Glutamatergic neuron (in vitro differentiated cells): ENCODE measurements at regions not wholly inside any gene's neighbourhood (a gene's known extent, or its start where the extent isn't known, plus 50 kb on each side); places are given as distances from the start of the nearest gene placed in this dataset.

Source experiments
- DNase-seq: peaks from one replicate; pipeline ENCODE4 v3.0.0; 2022
- H3K27ac Mint-ChIP-seq: one replicate; pipeline ENCODE4 v1.8.0; 2020; ENCODE audit warnings: mild to moderate bottlenecking, mixed read lengths, inconsistent platforms; ENCODE audit not compliant: unreplicated experiment
- H3K27me3 Mint-ChIP-seq: one replicate; pipeline ENCODE4 v1.8.0; 2020; ENCODE audit warnings: mild to moderate bottlenecking, moderate library complexity, mixed read lengths, inconsistent platforms; ENCODE audit not compliant: unreplicated experiment
- H3K36me3 Mint-ChIP-seq: one replicate; pipeline ENCODE4 v1.8.0; 2020; ENCODE audit warnings: mild to moderate bottlenecking, mixed read lengths, inconsistent platforms; ENCODE audit not compliant: unreplicated experiment
- H3K4me1 Mint-ChIP-seq: one replicate; pipeline ENCODE4 v1.8.0; 2020; ENCODE audit warnings: mild to moderate bottlenecking, low read depth, mixed read lengths, inconsistent platforms; ENCODE audit not compliant: unreplicated experiment
- H3K4me3 Mint-ChIP-seq: one replicate; pipeline ENCODE4 v1.8.0; 2020; ENCODE audit warnings: mild to moderate bottlenecking, mixed read lengths, inconsistent platforms; ENCODE audit not compliant: unreplicated experiment
- H3K9me3 Mint-ChIP-seq: one replicate; pipeline ENCODE4 v1.8.0; 2020; ENCODE audit warnings: mild to moderate bottlenecking, moderate library complexity, mixed read lengths, inconsistent platforms; ENCODE audit not compliant: unreplicated experiment
- TF ChIP-seq, protein P1 (sequence below): fragments of 200-600 bp; sonication (generic); IDR thresholded peaks from one replicate; pipeline ENCODE4 v1.5.0; 2021; ENCODE audit not compliant: partially characterized antibody, unreplicated experiment

DNA sequence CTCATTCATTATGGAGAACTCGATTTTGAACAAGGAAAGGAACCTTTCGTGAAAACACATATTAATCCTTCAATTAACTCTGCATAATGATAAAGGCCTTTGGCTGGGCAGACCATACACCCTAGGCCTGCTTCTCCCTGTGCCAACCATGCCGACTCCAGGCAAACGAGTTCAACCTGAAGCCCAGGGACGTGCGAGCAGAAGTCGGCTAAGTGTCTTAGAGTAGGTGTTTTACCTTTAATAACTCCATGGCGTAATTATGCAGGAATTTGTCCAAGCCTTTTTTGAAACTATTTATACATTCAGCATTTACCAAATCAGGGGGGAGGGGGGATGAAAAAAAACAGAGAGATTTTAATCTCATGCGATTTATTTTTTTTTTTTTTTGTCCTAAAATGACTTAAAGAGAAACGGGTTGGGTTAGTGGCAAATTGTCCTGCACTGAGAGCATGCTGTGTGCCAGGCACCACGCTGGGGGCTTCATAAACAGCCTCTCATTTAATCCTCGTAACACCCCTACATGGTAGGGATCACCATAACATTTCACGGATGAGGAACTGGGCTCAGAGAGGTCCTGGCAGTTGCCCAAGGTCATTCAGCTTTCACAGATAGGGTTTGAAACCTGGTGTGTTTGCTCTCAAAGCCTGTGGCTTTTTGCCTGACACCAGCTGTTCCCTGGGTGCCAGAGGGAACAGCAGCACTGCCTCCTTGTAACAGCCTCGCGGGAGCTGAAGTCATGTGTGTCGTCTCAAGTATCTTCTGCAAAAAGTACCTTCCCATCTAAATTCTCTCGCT, 423.9 kb downstream of the MN1 start:
- Mint-ChIP-seq H3K27me3 (peaks cover 11% of the 10 kb centered on the region), H3K9me3 (peaks cover 11% of the 10 kb centered on the region), H3K4me3 (no peak overlapping the region), H3K4me1 (peaks cover 7% of the 10 kb centered on the region), H3K27ac (no peak overlapping the region), H3K36me3 (peaks cover 10% of the 10 kb centered on the region)
- TF ChIP-seq, protein P1, sequence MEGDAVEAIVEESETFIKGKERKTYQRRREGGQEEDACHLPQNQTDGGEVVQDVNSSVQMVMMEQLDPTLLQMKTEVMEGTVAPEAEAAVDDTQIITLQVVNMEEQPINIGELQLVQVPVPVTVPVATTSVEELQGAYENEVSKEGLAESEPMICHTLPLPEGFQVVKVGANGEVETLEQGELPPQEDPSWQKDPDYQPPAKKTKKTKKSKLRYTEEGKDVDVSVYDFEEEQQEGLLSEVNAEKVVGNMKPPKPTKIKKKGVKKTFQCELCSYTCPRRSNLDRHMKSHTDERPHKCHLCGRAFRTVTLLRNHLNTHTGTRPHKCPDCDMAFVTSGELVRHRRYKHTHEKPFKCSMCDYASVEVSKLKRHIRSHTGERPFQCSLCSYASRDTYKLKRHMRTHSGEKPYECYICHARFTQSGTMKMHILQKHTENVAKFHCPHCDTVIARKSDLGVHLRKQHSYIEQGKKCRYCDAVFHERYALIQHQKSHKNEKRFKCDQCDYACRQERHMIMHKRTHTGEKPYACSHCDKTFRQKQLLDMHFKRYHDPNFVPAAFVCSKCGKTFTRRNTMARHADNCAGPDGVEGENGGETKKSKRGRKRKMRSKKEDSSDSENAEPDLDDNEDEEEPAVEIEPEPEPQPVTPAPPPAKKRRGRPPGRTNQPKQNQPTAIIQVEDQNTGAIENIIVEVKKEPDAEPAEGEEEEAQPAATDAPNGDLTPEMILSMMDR = no peak
- DNase-seq = peak; percentile 40

DNA sequence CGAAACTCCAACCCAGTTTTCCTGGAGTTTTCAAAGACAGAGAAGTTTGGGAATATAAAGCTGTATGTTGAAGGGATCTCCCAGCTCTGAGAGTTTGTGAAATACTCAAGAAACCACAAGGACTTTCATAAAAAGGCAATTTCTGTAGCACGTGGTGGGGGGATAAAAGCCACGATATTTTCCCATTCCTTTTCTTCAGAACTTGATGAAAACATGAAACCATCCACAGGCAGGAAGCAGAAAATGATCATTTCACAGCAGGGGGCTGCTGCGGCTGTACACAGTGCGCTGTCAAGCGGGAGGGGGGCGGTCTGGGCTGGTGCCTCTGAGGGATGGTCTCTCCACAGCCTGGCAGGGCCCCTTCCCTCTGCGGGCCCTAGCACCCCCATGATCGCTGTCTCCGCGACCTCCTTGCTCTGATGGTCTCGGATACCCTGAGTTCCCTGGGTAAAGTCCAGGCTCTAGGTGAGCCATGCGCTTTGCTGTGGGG, 423.2 kb downstream of the MN1 start:
- Mint-ChIP-seq H3K4me1 (peaks cover 6% of the 10 kb centered on the region), H3K9me3 (peaks cover 11% of the 10 kb centered on the region), H3K4me3 (no peak overlapping the region), H3K36me3 (peaks cover 10% of the 10 kb centered on the region), H3K27ac (no peak overlapping the region), H3K27me3 (peaks cover 11% of the 10 kb centered on the region)
- TF ChIP-seq, protein P1 = no peak
- DNase-seq = no peak

DNA sequence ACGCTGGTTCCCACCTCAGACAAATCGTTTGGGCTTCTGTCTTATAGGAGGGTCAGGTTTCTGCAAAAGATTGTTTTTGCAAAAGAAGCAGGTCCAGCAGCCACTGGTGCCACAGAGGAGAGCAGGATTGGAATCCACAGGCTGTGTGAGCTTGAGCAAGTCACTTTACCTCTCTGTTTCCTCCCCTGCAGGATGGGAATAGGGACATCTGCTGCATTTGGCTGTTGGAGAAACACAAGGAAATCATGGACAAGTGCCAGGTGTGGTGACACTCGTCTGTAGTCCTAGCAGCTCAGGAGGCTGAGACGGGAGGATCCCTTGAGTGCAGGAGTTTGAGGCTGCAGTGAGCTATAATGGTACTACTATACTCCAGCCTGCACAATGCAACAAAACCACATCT, 422.6 kb downstream of the MN1 start:
- DNase-seq = no peak
- H3K4me1 Mint-ChIP-seq = peaks cover 6% of the 10 kb centered on the region

DNA sequence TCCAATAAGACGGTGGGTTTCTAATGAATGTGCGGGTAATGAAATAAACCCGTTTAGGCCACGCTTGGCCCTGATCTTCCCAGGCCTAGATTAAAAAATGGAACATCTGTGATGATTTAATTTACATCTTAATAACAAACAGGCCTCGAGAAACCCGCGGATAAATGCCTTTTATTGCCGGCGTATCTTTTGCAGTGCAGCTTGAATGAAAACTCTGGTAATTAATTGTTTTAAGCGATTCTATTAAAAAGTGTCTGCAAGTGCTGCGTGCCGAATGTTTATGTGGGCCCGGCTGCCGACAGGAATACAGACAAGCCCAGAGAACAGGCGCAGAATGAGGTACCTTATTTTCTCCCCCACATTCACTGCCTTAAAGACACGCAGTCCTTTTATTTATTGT, 420.7 kb downstream of the MN1 start:
- Mint-ChIP-seq H3K27me3 (peaks cover 14% of the 10 kb centered on the region), H3K9me3 (peaks cover 9% of the 10 kb centered on the region), H3K4me3 (no peak overlapping the region), H3K36me3 (peaks cover 3% of the 10 kb centered on the region), H3K4me1 (peaks cover 6% of the 10 kb centered on the region), H3K27ac (no peak overlapping the region)
- TF ChIP-seq, protein P1 = no peak
- no peak for DNase-seq

More for the DNA sequence above, 422.6 kb downstream of the MN1 start:
- TF ChIP-seq, protein P1 = no peak
- peaks cover 10% of the 10 kb centered on the region for H3K36me3 Mint-ChIP-seq
- H3K27me3 Mint-ChIP-seq = peaks cover 11% of the 10 kb centered on the region
- H3K27ac Mint-ChIP-seq = no peak overlapping the region
- no peak overlapping the region for H3K4me3 Mint-ChIP-seq
- H3K9me3 Mint-ChIP-seq = peaks cover 11% of the 10 kb centered on the region

DNA sequence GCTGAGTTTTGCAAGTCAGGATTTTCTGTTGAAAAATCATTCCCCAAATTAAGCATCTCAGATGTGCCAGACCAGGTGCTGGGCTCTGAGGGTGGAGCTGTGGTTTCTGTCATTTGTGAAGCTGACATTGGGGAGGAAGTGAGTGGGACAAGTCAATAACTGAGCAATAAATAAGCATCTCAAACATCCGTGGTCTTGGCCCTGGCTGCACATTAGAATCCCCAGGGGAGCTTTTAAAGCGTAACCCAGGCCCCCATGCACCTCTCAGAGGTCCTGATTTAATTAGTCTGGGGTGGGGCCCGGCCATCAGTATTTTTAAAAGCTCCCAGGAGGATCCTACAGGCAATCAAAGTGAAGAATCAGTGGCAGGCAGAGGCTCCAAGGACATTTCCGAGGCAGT, 420.0 kb downstream of the MN1 start:
- Mint-ChIP-seq H3K4me1 (peaks cover 6% of the 10 kb centered on the region), H3K9me3 (peaks cover 7% of the 10 kb centered on the region)

More for the DNA sequence above, 420.0 kb downstream of the MN1 start:
- TF ChIP-seq, protein P1 = no peak
- no peak overlapping the region for H3K4me3 Mint-ChIP-seq
- DNase-seq = peak; percentile 55
- H3K27me3 Mint-ChIP-seq = peaks cover 14% of the 10 kb centered on the region
- no peak overlapping the region for H3K27ac Mint-ChIP-seq
- peaks cover 3% of the 10 kb centered on the region for H3K36me3 Mint-ChIP-seq
